HG03103 (cell line): ENCODE measurements at regions not wholly inside any gene's neighbourhood (a gene's known extent, or its start where the extent isn't known, plus 50 kb on each side); places are given as distances from the start of the nearest gene placed in this dataset.

Source experiments
- ATAC-seq: cut with Tn5 transposase; IDR thresholded peaks from one replicate; pipeline ENCODE4 v1.9.1; 2021; ENCODE audit warnings: low read depth; ENCODE audit not compliant: unreplicated experiment

- ATAC-seq: no peak
These were observed 83.6 kb downstream of the HPGD start for GRCh38 chr4:174438711-174439110.

- ATAC-seq: no peak
These were observed 84.5 kb downstream of the HPGD start for GRCh38 chr4:174437749-174438148.

- ATAC-seq: no peak
These were observed 85.0 kb downstream of the HPGD start for GRCh38 chr4:174437324-174437723.

GRCh38 chr4:174436377-174436776 lies 85.9 kb downstream of the HPGD start:
- no peak for ATAC-seq

- ATAC-seq: no peak
These were observed 86.3 kb downstream of the HPGD start for GRCh38 chr4:174435974-174436373.

- no peak for ATAC-seq
These were observed 87.8 kb downstream of the HPGD start for GRCh38 chr4:174434455-174434854.

GRCh38 chr4:174430576-174430975 lies 91.7 kb downstream of the HPGD start:
- ATAC-seq: no peak

- ATAC-seq: no peak
These were observed 92.4 kb downstream of the HPGD start for GRCh38 chr4:174429701-174430410.

GRCh38 chr4:174427571-174428140 lies 94.6 kb downstream of the HPGD start:
- no peak for ATAC-seq

- no peak for ATAC-seq
These were observed 96.6 kb downstream of the HPGD start for GRCh38 chr4:174425669-174426068.

- peak; percentile 47 for ATAC-seq
These were observed 98.9 kb downstream of the HPGD start for GRCh38 chr4:174423257-174423944.

- no peak for ATAC-seq
These were observed 99.4 kb downstream of the HPGD start for GRCh38 chr4:174422893-174423256.

GRCh38 chr4:174420316-174420715 lies 102.0 kb downstream of the HPGD start:
- ATAC-seq: no peak

- no peak for ATAC-seq
These were observed 103.6 kb downstream of the HPGD start for GRCh38 chr4:174418640-174419212.

GRCh38 chr4:174408841-174409552 lies 113.3 kb downstream of the HPGD start:
- ATAC-seq: no peak

GRCh38 chr4:174406383-174406782 lies 115.9 kb downstream of the HPGD start:
- ATAC-seq: no peak

GRCh38 chr4:174405923-174406322 lies 116.4 kb downstream of the HPGD start:
- ATAC-seq: no peak

- no peak for ATAC-seq
These were observed 117.6 kb downstream of the HPGD start for GRCh38 chr4:174404677-174405076.

GRCh38 chr4:174403177-174403543 lies 119.1 kb downstream of the HPGD start:
- no peak for ATAC-seq

- ATAC-seq: no peak
These were observed 118.9 kb downstream of the CEP44 start for GRCh38 chr4:174402470-174403176.
